ENCODE measurements at regions not wholly inside any gene's neighbourhood (a gene's known extent, or its start where the extent isn't known, plus 50 kb on each side); places are given as distances from the start of the nearest gene placed in this dataset.

DNA sequence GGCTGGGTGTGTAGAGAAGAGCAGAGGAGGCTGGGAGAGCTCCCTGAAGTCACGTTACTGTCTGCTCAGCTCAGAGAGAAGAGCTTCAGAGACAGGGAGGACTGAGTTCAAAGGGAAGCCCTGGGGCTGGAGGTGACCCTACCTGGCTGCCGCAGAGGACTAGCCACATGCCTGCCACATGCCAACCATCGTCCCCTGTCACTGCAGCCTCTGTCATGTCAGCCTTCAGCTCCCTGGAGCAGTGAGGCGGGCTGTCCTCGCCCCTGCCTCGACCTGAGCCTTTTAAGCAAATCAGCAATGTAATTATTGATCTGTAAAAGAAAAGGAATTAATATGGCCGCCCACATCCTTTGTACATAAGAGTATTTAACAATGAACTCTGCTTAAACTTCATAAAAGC is 89.3 kb upstream of the RET start:
- no peaks in the 10 kb centered on the region for H3K36me3 ChIP-seq (ENCODE audit: insufficient read depth, low read length)
- Mint-ChIP-seq H3K4me1 (ENCODE audit: low read depth) (peaks cover 15% of the 10 kb centered on the region), H3K9me3 (no peaks in the 10 kb centered on the region), H3K27ac (no peak overlapping the region), H3K27me3 (no peaks in the 10 kb centered on the region), H3K4me3 (no peak overlapping the region), H3K36me3 (ENCODE audit: low read depth) (no peaks in the 10 kb centered on the region)
- DNase-seq (no peak), ATAC-seq (ENCODE audit: poor library complexity) (no peak)
- ChIA-PET CTCF (no interaction called here), POLR2A (no interaction called here)
- no peak overlapping the region for H3K4me3 ChIP-seq (ENCODE audit: low read length)
- TF ChIP-seq, protein P1, sequence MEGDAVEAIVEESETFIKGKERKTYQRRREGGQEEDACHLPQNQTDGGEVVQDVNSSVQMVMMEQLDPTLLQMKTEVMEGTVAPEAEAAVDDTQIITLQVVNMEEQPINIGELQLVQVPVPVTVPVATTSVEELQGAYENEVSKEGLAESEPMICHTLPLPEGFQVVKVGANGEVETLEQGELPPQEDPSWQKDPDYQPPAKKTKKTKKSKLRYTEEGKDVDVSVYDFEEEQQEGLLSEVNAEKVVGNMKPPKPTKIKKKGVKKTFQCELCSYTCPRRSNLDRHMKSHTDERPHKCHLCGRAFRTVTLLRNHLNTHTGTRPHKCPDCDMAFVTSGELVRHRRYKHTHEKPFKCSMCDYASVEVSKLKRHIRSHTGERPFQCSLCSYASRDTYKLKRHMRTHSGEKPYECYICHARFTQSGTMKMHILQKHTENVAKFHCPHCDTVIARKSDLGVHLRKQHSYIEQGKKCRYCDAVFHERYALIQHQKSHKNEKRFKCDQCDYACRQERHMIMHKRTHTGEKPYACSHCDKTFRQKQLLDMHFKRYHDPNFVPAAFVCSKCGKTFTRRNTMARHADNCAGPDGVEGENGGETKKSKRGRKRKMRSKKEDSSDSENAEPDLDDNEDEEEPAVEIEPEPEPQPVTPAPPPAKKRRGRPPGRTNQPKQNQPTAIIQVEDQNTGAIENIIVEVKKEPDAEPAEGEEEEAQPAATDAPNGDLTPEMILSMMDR (IDR thresholded peaks at IDR 0.05), result no peak
- no peaks in the 10 kb centered on the region for H3K27me3 ChIP-seq (ENCODE audit: control insufficient read depth in 1 of 2, insufficient read depth in 2 of 2, low read length in 2 of 2)
- no peak overlapping the region for H3K27ac ChIP-seq (ENCODE audit: low read depth in 1 of 2, low read length in 2 of 2)
- intact Hi-C loops (cut with DNase I, micrococcal nuclease), result no loop called here
- peaks cover 11% of the 10 kb centered on the region for H3K4me1 ChIP-seq (ENCODE audit: insufficient read depth, low read length)
- H3K9me3 ChIP-seq (ENCODE audit: control insufficient read depth in 1 of 2, insufficient read depth in 1 of 2, low read length in 2 of 2), result no peaks in the 10 kb centered on the region

- Histone ChIP-seq H3K27ac (ENCODE audit: low read depth in 1 of 2, low read length in 2 of 2) (no peak overlapping the region), H3K27me3 (ENCODE audit: control insufficient read depth in 1 of 2, insufficient read depth in 2 of 2, low read length in 2 of 2) (no peaks in the 10 kb centered on the region), H3K9me3 (ENCODE audit: control insufficient read depth in 1 of 2, insufficient read depth in 1 of 2, low read length in 2 of 2) (no peaks in the 10 kb centered on the region), H3K4me1 (ENCODE audit: insufficient read depth, low read length) (peaks cover 11% of the 10 kb centered on the region), H3K36me3 (ENCODE audit: insufficient read depth, low read length) (no peaks in the 10 kb centered on the region), H3K4me3 (ENCODE audit: low read length) (no peak overlapping the region)
- CTCF ChIA-PET, result no interaction called here
- H3K27ac Mint-ChIP-seq, result no peak overlapping the region
- ATAC-seq (ENCODE audit: poor library complexity), result no peak
- POLR2A ChIA-PET, result no interaction called here
- TF ChIP-seq, protein P1 (IDR thresholded peaks at IDR 0.05), result no peak
- no peaks in the 10 kb centered on the region for H3K27me3 Mint-ChIP-seq
- DNase-seq, result peak in 1 of 14 experiments; percentile 29
- H3K4me3 Mint-ChIP-seq, result no peak overlapping the region
- H3K4me1 Mint-ChIP-seq (ENCODE audit: low read depth), result peaks cover 15% of the 10 kb centered on the region
- intact Hi-C loops (cut with DNase I, micrococcal nuclease), result no loop called here
- H3K36me3 Mint-ChIP-seq (ENCODE audit: low read depth), result no peaks in the 10 kb centered on the region
- H3K9me3 Mint-ChIP-seq, result no peaks in the 10 kb centered on the region
Measured at GRCh38 chr10:42988069-42988468, 88.8 kb upstream of the RET start.

- ATAC-seq (ENCODE audit: poor library complexity) (no peak), DNase-seq (no peak)
- peaks cover 15% of the 10 kb centered on the region for H3K4me1 Mint-ChIP-seq (ENCODE audit: low read depth)
- no peaks in the 10 kb centered on the region for H3K9me3 Mint-ChIP-seq
- POLR2A ChIA-PET, result no interaction called here
- peak overlapping the region; percentile 3 for H3K4me3 Mint-ChIP-seq
- no peak overlapping the region for H3K27ac Mint-ChIP-seq
- no peak overlapping the region for H3K27ac ChIP-seq (ENCODE audit: low read depth in 1 of 2, low read length in 2 of 2)
- no peaks in the 10 kb centered on the region for H3K27me3 Mint-ChIP-seq
- no peak overlapping the region for H3K4me3 ChIP-seq (ENCODE audit: low read length)
- intact Hi-C loops (cut with DNase I, micrococcal nuclease), result no loop called here
- CTCF ChIA-PET, result no interaction called here
- peaks cover 11% of the 10 kb centered on the region for H3K4me1 ChIP-seq (ENCODE audit: insufficient read depth, low read length)
- no peaks in the 10 kb centered on the region for H3K27me3 ChIP-seq (ENCODE audit: control insufficient read depth in 1 of 2, insufficient read depth in 2 of 2, low read length in 2 of 2)
- H3K36me3 ChIP-seq (ENCODE audit: insufficient read depth, low read length), result no peaks in the 10 kb centered on the region
- no peaks in the 10 kb centered on the region for H3K9me3 ChIP-seq (ENCODE audit: control insufficient read depth in 1 of 2, insufficient read depth in 1 of 2, low read length in 2 of 2)
- TF ChIP-seq, protein P1 (IDR thresholded peaks at IDR 0.05), result no peak
- H3K36me3 Mint-ChIP-seq (ENCODE audit: low read depth), result no peaks in the 10 kb centered on the region
Measured at GRCh38 chr10:42988517-42989395, 88.1 kb upstream of the RET start.
